HG03060 (cell line): ENCODE measurements at regions not wholly inside any gene's neighbourhood (a gene's known extent, or its start where the extent isn't known, plus 50 kb on each side); places are given as distances from the start of the nearest gene placed in this dataset.
"Not testable (repeated sequence)": the region's sequence is repeated elsewhere in the genome, so short reads cannot be mapped to it uniquely, and the experiment has no call there.

Source experiments
- ATAC-seq: cut with Tn5 transposase; IDR thresholded peaks from one replicate; pipeline ENCODE4 v1.9.1; 2021; ENCODE audit warnings: low read depth, moderate number of reproducible peaks; ENCODE audit not compliant: unreplicated experiment

DNA sequence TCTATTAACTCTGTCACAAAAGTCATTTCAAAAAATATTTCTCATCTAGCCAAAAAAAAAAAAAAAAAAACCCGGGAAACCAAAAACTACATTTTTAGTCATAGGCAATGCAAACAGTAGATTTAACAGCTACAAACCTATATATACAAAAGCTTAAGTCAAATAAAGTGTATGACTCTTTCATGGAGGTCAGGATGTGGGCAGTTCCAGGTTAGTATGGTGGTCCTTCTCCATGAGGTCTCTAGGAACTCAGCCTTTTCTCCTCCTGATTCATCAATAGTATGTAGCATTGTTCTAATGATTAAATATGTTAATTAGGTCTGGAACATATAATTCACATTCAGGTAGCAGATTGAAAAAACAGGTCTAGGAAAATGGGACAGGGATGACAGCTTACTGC is 586.5 kb downstream of the SLC16A7 start:
- no peak for ATAC-seq

DNA sequence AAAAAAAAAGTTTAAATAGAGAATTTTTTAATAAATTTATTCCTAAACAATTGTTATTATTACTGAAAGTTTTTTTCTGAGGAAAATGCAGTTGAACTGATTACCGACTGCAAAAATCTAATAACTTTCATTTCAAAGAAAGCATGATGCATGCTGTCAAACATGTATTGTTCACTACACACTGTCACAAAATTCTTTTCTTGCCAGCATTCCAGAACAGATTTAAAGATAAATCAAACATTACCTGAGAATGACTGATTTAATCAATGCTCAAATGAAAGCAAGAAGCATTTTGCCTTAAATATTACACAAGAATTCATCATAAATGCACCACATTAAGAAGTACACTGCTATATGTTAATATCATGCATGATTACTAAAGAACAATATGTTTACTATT is 588.3 kb downstream of the SLC16A7 start:
- no peak for ATAC-seq

DNA sequence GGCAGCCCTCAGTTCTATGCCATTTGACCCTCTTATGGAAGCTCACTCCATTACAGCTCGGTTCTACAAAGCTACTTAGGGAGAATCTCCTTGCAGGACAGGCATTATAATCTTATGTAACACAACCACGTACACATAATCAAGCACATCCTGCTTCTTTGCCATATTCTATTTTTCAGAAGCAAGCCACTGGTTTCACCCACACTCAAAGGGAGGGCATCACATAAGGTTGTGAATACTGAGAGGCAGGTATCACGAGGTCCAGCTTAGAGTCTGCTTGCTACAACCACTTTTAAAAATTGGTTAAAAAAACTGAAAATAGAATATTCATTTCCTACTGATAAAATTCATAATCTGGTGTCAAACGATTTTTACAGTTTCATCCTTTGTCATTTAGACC is 589.2 kb downstream of the SLC16A7 start:
- no peak for ATAC-seq

DNA sequence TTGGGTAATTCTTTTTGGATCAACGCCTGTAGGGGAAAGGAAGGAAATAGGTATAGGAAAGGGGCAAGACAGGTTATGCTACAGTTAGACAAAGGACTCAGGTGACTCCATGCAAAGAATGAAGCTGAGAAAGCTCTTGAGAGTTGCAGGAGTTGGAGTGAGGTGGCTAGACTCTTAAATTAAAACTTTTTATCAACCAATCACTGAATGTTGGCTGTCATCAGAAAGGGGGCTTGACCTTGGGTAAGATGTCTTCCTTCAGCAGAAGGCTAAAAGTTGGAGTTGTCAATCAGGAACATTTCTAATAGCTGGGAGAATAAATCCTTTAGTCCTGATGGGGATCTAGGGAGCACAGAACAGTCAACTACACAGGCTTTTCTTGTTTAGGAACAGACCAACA is 595.4 kb downstream of the SLC16A7 start:
- ATAC-seq: no peak

DNA sequence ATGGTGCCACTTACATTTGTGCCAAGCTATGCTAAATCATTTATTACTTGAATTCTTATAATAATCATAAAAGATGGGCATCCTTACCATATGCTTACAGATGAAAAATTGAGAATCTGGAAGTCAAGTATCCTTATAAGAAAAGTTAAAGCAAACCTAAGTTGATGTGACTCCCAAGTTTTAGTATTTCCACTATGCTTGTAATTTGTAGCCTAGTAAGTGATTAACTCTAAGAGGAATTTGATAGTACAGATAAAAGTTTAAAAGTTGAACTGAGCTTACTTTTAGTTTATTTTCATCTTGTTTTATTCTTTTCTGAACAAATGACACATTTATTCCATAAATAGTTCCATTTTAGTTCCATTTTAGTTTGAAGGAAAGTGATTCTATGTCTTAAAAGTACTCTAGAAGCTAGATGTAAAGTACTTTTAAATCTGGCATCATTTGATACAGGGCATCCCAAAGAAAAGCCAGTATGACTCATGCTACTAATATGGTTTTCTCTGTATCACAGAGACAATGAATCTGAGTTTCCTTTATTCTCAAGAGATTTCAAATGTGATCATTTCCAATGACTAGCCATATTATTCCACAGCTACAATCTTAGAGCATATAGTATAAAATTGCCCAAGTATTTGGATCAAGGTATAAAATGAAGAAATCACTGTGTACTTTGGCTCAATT is 596.0 kb downstream of the SLC16A7 start:
- ATAC-seq: no peak

DNA sequence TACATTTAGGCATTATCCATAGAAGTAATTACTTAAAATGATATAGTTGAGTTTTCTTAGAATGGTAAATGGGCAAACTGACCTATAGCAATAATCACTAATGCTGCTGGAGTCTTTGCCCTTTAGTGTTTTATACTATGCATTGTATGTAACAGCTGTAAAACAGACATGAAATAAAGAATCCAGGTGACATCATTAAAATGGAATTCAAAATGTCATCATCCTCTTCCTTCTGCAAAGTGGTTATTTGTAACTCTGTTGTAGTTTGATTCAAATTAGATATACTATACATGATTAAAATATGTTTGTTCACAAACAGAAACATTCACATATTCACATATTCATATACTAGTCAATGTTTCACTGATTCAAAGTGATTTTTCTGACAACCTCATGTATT is 598.8 kb downstream of the SLC16A7 start:
- ATAC-seq: no peak

DNA sequence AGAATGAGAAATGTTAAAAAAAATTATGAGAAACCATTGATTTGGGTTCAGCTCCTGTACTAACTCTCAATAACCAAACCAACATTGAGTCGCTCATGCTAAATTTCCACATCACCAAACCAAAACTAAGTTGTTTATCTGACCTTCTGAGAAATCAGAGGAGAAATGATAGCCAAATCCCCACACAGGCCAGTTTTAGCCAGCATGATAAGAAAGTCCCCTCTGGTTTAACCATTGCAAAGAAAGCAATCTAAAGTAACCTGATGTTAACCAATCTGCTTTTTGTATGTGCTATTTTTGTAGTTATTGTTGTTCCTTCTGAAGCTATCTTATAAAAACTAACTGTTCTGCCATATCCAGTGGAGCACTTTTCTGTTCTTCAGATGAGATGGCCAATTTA is 599.7 kb downstream of the SLC16A7 start:
- ATAC-seq: no peak

DNA sequence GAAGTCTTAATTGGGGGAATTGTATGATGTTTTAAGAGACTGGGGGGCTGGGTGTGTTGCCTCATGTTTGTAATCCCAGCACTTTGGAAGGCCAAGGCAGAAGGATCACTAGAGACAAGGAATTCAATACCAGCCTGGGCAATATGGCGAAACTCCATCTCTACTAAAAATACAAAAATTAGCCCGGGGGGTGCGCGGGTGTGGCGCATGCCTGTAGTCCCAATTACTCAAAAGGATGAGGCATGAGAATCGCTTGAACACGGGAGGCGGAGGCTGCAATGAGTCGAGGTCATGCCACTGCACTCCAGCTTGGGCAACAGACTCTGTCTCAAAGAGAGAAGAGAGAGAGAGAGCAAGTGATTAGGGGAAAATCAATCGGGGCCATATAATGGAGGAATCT is 600.5 kb downstream of the SLC16A7 start:
- ATAC-seq: no peak

DNA sequence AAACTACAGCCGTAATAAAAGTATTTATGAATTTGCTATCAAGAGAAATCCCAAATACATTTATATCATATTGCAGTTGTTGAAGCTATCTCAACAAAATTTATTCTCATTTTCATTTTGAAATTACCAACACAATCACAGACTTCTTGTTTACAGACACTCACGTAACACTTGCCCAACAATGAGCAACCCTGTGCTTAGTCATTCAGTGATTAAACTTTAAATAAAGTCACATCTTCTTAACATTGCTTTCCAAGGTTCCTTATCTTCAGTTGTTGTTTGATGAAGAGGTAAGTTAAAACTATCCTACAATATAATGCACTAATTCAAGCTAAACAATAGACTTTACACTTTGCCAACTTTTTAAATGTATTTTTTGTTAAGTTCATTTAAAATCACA is 601.8 kb downstream of the SLC16A7 start:
- ATAC-seq: no peak

DNA sequence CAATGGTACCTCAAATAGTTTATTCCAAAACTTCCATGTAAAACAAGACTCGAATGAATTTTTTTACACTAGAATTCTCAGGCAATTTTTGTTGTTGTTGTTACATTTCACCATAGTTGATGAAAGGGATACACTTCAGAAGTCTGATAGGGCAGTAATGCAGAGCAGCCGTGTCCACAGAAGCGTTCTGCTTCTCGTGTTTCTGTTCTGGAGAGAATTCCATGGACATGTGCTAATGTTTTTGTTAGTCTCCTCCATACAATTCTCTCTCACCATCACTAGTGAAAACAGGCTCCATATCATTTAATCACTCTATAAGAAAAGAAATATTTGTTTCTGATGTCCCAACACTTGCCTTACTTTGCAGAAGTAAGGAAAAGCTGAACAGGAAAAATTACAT is 606.1 kb downstream of the SLC16A7 start:
- no peak for ATAC-seq

DNA sequence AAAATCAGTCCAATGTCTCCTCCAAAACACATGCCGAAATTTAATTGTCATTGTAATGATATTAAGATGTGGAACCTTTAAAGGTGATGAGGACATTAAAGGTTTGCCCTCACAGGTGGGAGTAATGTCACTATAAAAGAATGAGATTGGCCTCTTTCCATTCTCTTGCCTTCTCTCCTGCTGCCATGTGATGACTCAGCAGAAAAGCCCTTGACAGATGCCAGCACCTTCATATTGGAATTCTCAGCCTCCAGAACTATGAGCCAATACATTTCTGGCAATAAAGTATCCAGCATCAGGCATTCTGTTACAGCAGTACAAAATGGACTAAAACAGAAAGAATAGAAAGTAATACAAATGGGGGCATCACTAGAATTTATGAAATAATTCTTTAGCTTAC is 609.7 kb downstream of the SLC16A7 start:
- no peak for ATAC-seq

DNA sequence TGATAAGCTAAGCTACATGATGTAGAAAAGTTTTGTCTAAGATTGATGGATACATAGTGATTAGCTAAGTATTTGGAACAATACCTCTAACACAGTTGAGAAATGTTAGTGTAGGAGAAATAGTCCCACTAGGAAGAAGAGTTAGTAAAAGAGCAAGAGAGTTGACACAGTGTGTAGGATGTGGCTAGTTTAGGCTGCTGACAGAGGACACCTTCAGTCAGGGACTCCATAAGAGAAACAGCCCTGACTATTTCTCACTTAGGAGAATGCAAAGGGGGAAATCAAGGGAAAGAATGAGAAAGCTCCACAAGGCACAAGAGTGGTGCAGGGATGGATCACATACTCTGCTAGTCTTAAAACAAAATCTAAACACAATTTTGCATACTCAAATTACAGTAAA is 613.7 kb downstream of the SLC16A7 start:
- no peak for ATAC-seq

DNA sequence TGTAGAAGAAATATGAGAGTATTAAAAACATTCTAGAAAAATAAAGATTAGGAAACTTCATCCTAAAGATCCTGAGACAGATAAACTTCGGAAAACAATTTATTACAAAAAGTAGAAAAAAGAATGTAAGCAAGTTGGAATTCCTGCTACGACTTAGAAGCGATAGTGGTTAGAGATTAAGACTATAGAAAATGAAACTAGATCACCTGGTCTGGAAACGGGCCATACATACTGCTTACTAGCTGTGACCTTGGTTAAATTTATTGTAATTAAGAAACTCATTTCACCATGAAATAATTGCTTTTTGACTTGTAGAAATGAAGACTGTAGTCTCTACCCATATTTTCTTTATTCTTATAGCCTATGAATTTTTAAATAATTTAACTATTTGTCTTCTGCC is 614.1 kb downstream of the SLC16A7 start:
- ATAC-seq: no peak

DNA sequence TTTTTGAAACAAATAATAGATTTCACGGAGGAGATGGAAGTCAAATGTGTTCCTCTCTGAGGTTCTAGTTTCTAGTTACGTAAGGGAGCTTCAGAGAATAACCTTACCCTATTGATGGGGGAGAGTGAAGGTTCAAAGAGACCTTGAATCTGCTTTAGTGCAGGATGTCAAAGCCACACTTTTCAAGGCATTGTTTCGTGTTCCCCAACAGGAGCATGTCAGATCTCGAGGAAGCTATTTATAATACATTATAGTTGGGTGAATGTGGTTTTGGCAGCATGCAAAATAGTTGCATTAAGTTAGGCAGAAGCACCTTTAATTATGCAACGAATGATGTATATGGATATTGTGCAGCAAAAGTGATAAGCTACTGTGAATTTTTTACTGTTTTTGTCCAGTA is 614.9 kb downstream of the SLC16A7 start:
- no peak for ATAC-seq

DNA sequence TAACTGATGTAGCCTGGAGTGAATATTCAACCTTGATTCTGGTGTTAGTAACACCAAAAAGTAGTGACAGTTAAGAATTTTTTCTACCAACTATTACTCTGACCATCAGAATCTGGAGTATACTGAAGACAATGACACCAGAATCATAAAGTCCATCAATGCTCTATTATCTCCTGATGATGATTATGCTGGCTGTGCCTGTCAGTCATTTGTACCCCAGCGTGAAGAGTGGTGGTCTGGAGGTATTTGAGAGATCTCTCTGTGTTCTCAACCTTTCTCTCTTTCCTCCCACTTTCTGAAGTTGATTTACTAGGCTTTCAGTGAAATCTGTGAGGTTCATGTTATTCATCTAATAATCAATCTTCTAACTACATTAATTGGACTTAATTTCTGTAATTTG is 615.4 kb downstream of the SLC16A7 start:
- no peak for ATAC-seq

DNA sequence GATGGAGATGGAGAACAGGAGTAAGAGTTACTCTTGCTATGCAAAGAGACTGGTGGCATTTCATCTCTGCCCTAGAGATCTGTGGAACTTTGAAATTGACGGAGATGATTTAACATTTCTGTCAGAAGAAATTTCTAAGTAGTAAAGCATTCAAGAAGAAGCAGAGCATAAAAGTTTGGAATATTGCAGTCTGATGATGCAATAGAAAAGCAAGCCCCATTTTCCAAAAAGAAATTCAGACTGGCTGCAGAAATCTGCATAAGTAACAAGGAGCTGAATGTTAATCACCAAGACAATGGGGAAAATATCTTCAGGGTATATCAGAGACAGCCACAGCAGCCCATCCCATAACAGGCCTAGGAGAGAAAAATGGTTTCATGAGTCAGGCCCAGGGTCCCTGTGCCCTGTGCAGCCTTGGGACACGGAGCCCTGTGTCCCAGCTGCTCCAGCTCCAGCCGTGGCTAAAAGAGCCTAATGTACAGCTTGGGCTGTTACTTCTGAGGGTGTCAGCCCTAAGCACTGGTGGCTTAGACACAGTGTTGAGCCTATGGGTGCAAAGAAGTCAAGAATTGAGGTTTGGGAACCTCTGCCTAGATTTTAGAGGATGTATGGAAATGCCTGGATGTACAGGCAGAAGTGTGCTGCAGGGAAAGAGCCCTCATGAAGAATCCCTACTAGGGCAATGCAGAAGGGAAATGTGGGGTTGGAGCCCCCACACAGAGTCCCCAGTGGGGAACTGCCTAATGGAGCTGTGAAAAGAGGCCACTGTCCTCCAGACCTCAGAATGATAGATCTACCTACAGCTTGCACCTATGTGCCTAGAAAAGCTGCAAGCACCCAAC is 616.6 kb downstream of the SLC16A7 start:
- no peak for ATAC-seq

DNA sequence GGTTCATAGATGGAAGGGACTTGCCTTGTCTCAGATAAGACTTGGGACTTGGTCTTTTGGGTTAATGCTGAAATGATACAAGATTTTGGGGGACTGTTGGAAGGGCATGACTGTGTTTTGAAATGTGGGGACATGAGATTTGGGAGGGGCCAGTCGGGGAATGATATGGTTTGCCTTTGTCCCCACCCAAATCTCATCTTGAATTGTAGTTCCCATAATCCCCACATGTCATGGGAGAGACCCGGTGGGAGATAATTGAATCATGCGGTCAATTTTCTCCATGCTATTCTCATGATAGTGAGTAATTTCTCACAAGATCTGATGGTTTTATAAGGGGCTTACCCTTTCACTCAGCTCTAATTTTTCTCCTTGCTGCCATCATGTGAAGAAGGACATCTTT is 617.4 kb downstream of the SLC16A7 start:
- not testable (repeated sequence) for ATAC-seq

DNA sequence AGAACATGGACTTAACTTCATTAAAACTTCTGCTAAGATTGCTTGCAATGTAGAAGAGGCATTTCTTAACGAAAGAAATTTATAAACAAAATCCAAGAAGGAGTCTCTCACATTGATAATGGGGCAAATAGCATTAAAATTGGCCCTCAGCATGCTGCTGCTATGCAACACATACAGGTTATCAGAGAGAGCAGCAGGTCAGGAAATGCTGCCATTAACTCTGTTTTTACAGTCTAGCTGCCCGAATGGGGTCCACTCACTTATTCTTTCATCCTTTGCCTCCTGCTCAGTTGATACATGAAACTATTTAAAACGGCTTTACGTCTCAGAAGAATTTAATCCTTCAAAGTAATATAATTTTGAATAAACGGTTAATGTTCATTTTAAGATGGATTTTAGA is 620.4 kb downstream of the SLC16A7 start:
- no peak for ATAC-seq

DNA sequence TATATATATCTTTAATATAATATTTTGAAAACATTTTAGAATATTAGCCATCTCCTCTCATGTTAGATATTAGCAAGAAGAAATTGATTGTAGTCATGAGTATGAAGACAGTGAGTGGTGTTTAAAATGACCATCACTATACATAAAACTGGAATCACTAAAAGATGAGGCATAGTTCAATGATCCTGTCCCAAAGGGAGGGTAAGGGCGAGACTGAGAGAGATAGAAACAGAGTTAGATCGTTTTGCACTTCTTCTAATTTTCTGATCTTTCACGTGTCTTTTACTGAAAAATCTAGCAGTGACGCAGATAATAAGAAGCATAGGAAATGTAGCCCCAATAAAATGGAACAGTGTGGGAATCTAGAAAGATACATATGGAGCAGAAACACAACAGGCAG is 627.4 kb downstream of the SLC16A7 start:
- no peak for ATAC-seq

DNA sequence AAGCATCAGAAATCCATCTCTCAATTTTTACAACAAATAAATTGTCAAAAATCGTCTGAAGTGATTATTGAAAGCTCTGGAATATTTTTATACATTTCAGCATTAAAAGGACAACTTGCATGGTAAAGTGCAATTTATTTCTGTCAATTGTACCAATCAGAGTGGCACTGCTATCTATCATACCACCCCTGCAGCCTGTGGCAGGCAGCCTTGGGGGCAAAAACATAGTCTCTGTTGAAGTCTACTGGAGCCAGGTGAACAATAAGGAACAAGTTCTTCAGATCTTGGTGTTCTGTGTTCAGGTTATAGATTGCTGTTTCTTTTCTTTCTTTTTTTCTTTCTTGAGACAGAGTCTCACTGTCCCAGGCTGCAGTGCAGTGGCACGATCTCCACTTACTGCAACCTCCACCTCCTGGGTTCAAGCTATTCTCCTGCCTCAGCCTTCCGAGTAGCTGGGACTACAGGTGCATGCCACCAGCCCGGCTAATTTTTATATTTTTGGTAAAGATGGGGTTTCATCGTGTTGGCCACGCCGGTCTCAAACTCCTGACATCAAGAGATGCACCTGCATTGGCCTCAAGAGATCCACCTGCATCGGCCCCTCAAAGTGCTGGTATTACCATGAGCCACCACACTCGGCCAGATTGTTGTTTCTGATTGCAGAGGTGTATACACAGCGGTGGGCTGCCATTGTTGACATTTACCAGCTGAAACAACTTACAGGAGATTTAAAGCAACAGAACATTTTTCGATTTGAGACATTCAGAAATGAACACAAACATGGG is 629.6 kb downstream of the SLC16A7 start:
- no peak for ATAC-seq

DNA sequence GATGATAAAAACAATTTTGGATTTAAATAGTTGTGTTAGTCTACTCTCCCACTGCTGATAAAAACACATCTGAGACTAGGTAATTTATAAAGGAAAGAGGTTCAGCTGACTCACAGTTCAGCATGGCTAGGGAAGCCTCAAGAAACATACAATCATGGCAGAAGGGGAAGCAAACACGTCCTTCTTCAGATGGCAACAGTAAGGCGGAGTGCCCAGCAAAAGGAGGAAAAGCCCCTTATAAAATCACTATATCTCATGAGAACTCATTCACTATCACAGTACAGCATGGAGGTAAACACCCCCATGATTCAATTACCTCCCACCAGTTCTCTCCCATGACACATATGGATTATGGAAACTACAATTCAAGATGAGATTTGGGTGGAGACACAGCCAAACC is 632.1 kb downstream of the SLC16A7 start:
- no peak for ATAC-seq
